ENCODE measurements at regions not wholly inside any gene's neighbourhood (a gene's known extent, or its start where the extent isn't known, plus 50 kb on each side); places are given as distances from the start of the nearest gene placed in this dataset.
A peak's percentile ranks its signal among the peaks of the same experiment; 100 is the strongest.

DNA sequence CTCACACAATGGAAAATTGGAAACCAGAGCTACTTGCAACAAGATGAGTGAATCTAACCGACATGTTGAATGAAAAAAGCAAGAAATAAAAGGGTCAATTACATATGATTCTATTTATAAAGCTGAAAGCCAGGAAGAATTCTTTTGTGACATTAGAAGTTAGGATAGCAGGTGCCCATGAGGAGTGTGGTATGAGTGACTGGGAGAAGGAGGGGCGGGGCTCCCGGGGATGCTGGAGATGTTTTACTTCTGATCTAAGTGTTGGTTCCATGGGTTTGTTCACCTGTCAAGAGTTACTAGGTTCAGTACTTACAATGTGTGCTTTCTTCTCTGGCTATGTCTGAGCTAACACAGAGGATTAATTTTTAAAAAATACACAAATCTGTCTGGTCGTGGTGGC lies 60.8 kb downstream of the NSMCE3 start:
- H3K27me3 ChIP-seq (ENCODE audit: control insufficient read depth, insufficient read depth, low read length): no peaks in the 10 kb centered on the region
- H3K36me3 ChIP-seq (ENCODE audit: control insufficient read depth, insufficient read depth, low read length): no peaks in the 10 kb centered on the region
- no peaks in the 10 kb centered on the region for H3K9me3 ChIP-seq (replicated peaks; ENCODE audit: control insufficient read depth, low read depth, low read length)
- WGBS (ENCODE audit: insufficient coverage): 67% methylated on average over 2 of the region's 4 CpGs
- peak overlapping the region; percentile 69 for H3K27ac ChIP-seq (ENCODE audit: low read length)
- no peak overlapping the region for H3K4me3 ChIP-seq (ENCODE audit: low read length)
- peak; percentile 20 for DNase-seq
- H3K4me1 ChIP-seq (ENCODE audit: control insufficient read depth, insufficient read depth, low read length): peaks cover 7% of the 10 kb centered on the region

DNA sequence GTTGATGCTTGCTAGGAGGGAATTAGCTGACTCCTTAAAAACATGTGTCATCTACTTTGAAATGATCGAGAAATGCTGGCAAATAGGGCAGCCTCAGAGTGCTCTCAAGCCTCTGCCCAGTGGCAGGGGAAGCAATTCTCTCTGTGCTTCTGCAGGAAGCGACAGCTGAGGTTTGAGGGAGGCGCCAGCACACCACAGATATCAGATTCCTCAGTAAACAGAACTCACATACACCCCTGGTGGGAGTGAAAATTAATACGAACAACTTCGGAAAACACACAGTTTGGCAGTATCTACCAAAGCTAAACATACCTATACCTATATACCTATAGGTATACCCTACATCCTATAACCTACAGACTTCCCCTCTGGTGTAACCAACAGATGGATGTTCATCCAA lies 61.3 kb downstream of the NSMCE3 start:
- no peaks in the 10 kb centered on the region for H3K36me3 ChIP-seq (ENCODE audit: control insufficient read depth, insufficient read depth, low read length)
- no peaks in the 10 kb centered on the region for H3K27me3 ChIP-seq (ENCODE audit: control insufficient read depth, insufficient read depth, low read length)
- H3K9me3 ChIP-seq (replicated peaks; ENCODE audit: control insufficient read depth, low read depth, low read length): no peaks in the 10 kb centered on the region
- DNase-seq: peak; percentile 50
- H3K4me3 ChIP-seq (ENCODE audit: low read length): no peak overlapping the region
- WGBS (ENCODE audit: insufficient coverage): no CpG with 5 or more reads among the region's 5 CpGs
- peak overlapping the region; percentile 69 for H3K27ac ChIP-seq (ENCODE audit: low read length)
- H3K4me1 ChIP-seq (ENCODE audit: control insufficient read depth, insufficient read depth, low read length): peaks cover 7% of the 10 kb centered on the region

DNA sequence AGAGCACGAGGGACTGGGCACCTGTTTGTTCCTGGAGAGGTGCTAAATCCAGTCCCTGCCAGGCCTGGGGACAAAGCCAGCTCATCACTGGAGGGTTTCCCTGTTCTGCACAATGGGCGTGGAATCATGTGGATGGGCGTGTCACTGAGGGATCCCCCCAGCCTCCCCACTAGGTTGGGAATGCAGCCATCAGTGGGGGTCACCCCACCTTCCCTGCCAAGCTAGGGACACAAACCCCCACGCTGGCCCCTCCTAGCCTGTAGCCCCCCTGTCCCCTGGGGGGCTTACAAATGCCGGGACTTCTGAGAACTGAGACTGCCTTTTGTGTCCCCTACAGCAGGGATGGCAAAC lies 61.9 kb downstream of the NSMCE3 start:
- WGBS (ENCODE audit: insufficient coverage): 74% methylated on average over 5 of the region's 5 CpGs
- no peaks in the 10 kb centered on the region for H3K27me3 ChIP-seq (ENCODE audit: control insufficient read depth, insufficient read depth, low read length)
- no peak for DNase-seq

DNA sequence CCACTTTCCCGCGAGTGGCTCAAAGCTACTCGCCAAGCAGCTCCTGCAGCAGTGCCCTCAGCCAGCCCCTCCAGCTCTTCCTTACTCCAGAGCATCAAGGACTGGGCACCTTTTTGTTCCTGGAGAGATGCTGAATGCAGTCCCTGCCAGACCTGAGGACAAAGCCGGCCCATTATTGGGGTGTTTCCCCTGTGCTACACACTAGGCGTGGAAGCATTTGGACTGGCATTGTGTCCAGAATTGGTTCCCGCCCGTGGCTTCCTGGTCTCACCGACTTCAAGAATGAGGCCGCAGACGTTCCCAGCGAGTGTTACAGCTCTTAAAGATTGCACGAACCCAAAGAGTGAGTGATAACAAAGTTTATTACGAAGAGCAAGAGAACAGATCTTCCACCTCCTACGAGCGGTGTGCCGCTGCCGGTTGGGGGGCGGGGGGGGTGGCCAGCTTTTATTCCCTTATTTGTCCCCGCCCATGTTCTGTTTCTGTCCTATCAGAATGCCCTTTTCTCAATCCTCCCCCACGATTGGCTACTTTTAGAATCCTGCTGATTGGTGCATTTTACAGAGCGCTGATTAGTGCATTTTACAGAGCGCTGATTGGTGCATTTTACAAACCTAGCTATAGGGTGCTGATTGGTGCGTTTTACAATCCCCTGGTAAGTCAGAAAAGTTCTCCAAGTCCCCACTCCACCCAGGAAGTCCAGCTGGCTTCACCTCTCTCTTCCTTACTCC lies 62.4 kb downstream of the NSMCE3 start:
- Histone ChIP-seq H3K27ac (ENCODE audit: low read length) (no peak overlapping the region), H3K27me3 (ENCODE audit: control insufficient read depth, insufficient read depth, low read length) (no peaks in the 10 kb centered on the region), H3K9me3 (replicated peaks; ENCODE audit: control insufficient read depth, low read depth, low read length) (no peaks in the 10 kb centered on the region), H3K4me1 (ENCODE audit: control insufficient read depth, insufficient read depth, low read length) (peaks cover 7% of the 10 kb centered on the region), H3K36me3 (ENCODE audit: control insufficient read depth, insufficient read depth, low read length) (no peaks in the 10 kb centered on the region), H3K4me3 (ENCODE audit: low read length) (no peak overlapping the region)
- 94% methylated on average over 17 of the region's 23 CpGs for WGBS (ENCODE audit: insufficient coverage)
- DNase-seq: no peak

More for the DNA sequence above, 61.9 kb downstream of the NSMCE3 start:
- Histone ChIP-seq H3K36me3 (ENCODE audit: control insufficient read depth, insufficient read depth, low read length) (no peaks in the 10 kb centered on the region), H3K4me3 (ENCODE audit: low read length) (no peak overlapping the region), H3K4me1 (ENCODE audit: control insufficient read depth, insufficient read depth, low read length) (peaks cover 7% of the 10 kb centered on the region), H3K27ac (ENCODE audit: low read length) (peak overlapping the region; percentile 3), H3K9me3 (replicated peaks; ENCODE audit: control insufficient read depth, low read depth, low read length) (no peaks in the 10 kb centered on the region)

DNA sequence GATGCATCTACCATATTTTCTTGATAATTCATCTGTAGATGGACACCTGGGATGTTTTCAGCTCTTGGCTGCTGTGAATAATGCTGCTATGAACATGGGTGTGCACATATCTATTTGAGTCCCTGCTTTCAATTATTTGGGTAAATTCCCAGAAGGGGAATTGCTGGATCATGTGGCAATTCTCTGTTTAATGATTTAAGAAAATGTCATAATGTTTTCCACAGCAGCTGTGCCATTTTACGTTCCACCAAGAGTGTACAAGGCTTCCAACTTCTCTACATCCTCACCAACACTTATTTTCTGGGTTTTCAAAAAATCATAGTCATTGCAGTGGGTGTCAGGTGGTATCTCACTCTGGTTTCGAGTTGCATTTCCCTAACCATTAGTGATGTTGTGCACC lies 64.4 kb downstream of the NSMCE3 start:
- Histone ChIP-seq H3K4me3 (ENCODE audit: low read length) (no peak overlapping the region), H3K27me3 (ENCODE audit: control insufficient read depth, insufficient read depth, low read length) (no peaks in the 10 kb centered on the region), H3K4me1 (ENCODE audit: control insufficient read depth, insufficient read depth, low read length) (peaks cover 7% of the 10 kb centered on the region), H3K36me3 (ENCODE audit: control insufficient read depth, insufficient read depth, low read length) (no peaks in the 10 kb centered on the region), H3K9me3 (replicated peaks; ENCODE audit: control insufficient read depth, low read depth, low read length) (no peaks in the 10 kb centered on the region), H3K27ac (ENCODE audit: low read length) (no peak overlapping the region)
- no CpG with 5 or more reads among the region's 2 CpGs for WGBS (ENCODE audit: insufficient coverage)
- DNase-seq: no peak

DNA sequence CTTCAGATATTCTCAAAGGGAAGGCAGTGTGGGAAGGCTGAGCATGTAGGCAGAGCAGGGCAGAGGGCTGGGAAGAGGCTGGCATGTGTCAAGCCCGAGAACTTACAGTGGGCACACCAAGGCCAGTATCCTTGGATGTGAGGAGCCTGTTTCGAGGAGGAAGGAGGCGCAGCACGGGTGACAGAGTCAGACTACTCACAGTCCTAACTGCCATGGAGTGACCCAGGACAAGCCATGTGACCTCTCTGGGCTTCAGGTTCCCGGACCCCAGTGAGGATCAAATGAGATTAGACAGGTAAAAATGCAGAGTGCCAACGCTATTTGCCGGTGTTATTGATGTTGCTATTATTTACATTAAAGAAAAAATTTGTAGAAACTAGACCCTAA lies 65.3 kb downstream of the NSMCE3 start:
- H3K36me3 ChIP-seq (ENCODE audit: control insufficient read depth, insufficient read depth, low read length): no peaks in the 10 kb centered on the region
- H3K4me1 ChIP-seq (ENCODE audit: control insufficient read depth, insufficient read depth, low read length): peaks cover 7% of the 10 kb centered on the region
- 62% methylated on average over 1 of the region's 7 CpGs for WGBS (ENCODE audit: insufficient coverage)
- no peak for DNase-seq
- H3K9me3 ChIP-seq (replicated peaks; ENCODE audit: control insufficient read depth, low read depth, low read length): no peaks in the 10 kb centered on the region
- H3K4me3 ChIP-seq (ENCODE audit: low read length): no peak overlapping the region
- no peaks in the 10 kb centered on the region for H3K27me3 ChIP-seq (ENCODE audit: control insufficient read depth, insufficient read depth, low read length)
- no peak overlapping the region for H3K27ac ChIP-seq (ENCODE audit: low read length)

DNA sequence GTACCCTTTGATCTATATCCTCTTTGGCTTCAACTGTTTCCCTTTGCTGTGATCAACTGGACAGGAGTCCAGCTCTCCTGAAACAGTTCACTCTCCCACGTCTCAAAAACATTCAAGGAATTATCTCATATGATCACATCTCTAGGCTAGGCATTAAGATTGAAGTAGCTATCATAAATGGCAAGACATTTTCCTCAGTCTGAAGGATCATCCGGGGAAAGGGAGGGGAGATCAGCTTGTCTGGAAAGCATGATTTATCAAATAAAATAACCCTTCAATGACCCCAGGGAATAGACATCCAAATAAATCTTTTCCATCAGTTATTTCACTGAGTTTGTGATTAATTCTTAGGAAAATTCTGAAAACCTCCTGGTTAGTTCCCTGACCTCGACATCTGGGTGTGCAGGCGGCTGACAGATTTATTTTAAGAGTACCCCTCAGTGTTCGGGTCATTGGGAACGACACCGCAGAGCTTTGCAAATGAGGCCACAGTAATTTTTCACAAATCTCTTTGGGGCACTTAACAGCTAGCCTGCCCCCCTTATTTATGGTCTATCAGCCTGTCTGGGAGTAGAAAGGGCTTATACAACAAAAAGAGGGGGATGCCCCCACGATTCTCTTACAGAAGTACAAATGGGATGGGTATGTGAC lies 65.8 kb downstream of the NSMCE3 start:
- DNase-seq: no peak
- 28% methylated on average over 2 of the region's 8 CpGs for WGBS (ENCODE audit: insufficient coverage)
- peaks cover 7% of the 10 kb centered on the region for H3K4me1 ChIP-seq (ENCODE audit: control insufficient read depth, insufficient read depth, low read length)

DNA sequence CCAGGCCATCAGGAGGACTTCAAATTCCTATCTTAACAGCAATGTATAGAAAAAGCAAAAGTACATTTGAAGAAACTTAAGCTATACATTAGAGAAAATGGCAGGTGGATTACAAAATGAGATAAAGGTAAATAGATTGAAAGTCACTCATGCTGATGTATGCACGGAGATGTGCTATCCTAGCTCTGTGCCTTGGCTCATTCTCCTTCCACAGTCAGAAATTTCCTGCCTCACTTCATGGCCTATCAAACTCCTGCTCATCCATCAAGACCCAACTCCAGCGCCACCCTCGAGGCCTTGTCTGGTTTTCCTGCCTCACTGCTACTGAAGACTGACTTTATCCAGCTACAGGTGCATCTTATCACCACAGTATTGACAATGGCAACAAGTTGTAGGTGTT lies 72.9 kb downstream of the NSMCE3 start:
- no CpG with 5 or more reads among the region's 3 CpGs for WGBS (ENCODE audit: insufficient coverage)
- H3K27ac ChIP-seq (ENCODE audit: low read length): no peak overlapping the region
- no peak overlapping the region for H3K4me3 ChIP-seq (ENCODE audit: low read length)
- H3K36me3 ChIP-seq (ENCODE audit: control insufficient read depth, insufficient read depth, low read length): no peaks in the 10 kb centered on the region
- DNase-seq: no peak
- no peaks in the 10 kb centered on the region for H3K9me3 ChIP-seq (replicated peaks; ENCODE audit: control insufficient read depth, low read depth, low read length)
- no peaks in the 10 kb centered on the region for H3K27me3 ChIP-seq (ENCODE audit: control insufficient read depth, insufficient read depth, low read length)
- H3K4me1 ChIP-seq (ENCODE audit: control insufficient read depth, insufficient read depth, low read length): no peaks in the 10 kb centered on the region

More for the DNA sequence above, 65.8 kb downstream of the NSMCE3 start:
- Histone ChIP-seq H3K36me3 (ENCODE audit: control insufficient read depth, insufficient read depth, low read length) (no peaks in the 10 kb centered on the region), H3K27ac (ENCODE audit: low read length) (no peak overlapping the region), H3K9me3 (replicated peaks; ENCODE audit: control insufficient read depth, low read depth, low read length) (no peaks in the 10 kb centered on the region), H3K27me3 (ENCODE audit: control insufficient read depth, insufficient read depth, low read length) (no peaks in the 10 kb centered on the region), H3K4me3 (ENCODE audit: low read length) (no peak overlapping the region)

DNA sequence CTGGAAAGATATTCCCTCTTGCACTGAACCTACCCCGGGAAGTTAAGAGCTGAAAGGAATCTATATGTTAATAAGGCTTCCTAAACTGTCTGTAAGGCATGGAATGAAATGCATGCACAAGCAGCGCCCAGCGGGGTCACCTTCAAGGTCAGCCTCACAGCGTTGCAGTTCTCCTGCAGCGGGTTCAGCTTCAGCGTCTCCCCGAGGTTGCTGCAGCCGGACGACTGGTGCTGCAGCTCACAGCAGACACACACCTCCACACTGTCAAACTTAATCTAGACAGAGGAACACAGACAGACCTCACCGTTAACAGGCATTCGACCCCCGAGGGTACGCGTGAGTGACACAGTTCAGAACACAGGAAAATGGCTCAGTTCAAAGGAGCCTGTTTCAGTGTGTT lies 73.3 kb downstream of the NSMCE3 start:
- no peaks in the 10 kb centered on the region for H3K4me1 ChIP-seq (ENCODE audit: control insufficient read depth, insufficient read depth, low read length)
- no peak overlapping the region for H3K4me3 ChIP-seq (ENCODE audit: low read length)
- H3K27me3 ChIP-seq (ENCODE audit: control insufficient read depth, insufficient read depth, low read length): no peaks in the 10 kb centered on the region
- 0% methylated on average over 2 of the region's 14 CpGs for WGBS (ENCODE audit: insufficient coverage)
- no peak overlapping the region for H3K27ac ChIP-seq (ENCODE audit: low read length)
- no peaks in the 10 kb centered on the region for H3K9me3 ChIP-seq (replicated peaks; ENCODE audit: control insufficient read depth, low read depth, low read length)
- H3K36me3 ChIP-seq (ENCODE audit: control insufficient read depth, insufficient read depth, low read length): no peaks in the 10 kb centered on the region
- no peak for DNase-seq

DNA sequence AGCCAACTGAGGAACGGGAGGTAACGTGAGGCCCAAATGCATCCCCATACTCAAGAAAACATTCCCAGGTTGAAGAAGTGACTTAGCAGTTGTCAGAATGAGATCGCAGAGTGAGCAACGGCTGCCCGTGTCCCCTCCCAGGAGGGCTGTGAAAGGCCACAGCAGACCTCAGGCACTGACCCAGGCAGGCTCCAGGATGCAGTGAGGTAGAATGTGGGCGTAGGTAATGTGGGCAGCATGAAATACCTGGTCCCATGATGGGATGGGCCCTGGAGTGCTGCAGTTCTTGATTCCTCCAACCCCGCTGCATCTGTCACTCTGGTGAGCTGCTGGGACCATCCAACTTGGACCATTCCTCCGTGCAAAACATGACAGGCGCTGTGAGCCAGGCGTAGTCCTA lies 74.8 kb downstream of the NSMCE3 start:
- H3K4me3 ChIP-seq (ENCODE audit: low read length): no peak overlapping the region
- WGBS (ENCODE audit: insufficient coverage): 81% methylated on average over 8 of the region's 10 CpGs
- no peaks in the 10 kb centered on the region for H3K4me1 ChIP-seq (ENCODE audit: control insufficient read depth, insufficient read depth, low read length)
- no peaks in the 10 kb centered on the region for H3K27me3 ChIP-seq (ENCODE audit: control insufficient read depth, insufficient read depth, low read length)
- H3K27ac ChIP-seq (ENCODE audit: low read length): no peak overlapping the region
- no peaks in the 10 kb centered on the region for H3K36me3 ChIP-seq (ENCODE audit: control insufficient read depth, insufficient read depth, low read length)
- DNase-seq: no peak
- H3K9me3 ChIP-seq (replicated peaks; ENCODE audit: control insufficient read depth, low read depth, low read length): no peaks in the 10 kb centered on the region

Measured in muscle of leg (tissue), 3 donors.